ENCODE measurements at regions not wholly inside any gene's neighbourhood (a gene's known extent, or its start where the extent isn't known, plus 50 kb on each side); places are given as distances from the start of the nearest gene placed in this dataset.

DNA sequence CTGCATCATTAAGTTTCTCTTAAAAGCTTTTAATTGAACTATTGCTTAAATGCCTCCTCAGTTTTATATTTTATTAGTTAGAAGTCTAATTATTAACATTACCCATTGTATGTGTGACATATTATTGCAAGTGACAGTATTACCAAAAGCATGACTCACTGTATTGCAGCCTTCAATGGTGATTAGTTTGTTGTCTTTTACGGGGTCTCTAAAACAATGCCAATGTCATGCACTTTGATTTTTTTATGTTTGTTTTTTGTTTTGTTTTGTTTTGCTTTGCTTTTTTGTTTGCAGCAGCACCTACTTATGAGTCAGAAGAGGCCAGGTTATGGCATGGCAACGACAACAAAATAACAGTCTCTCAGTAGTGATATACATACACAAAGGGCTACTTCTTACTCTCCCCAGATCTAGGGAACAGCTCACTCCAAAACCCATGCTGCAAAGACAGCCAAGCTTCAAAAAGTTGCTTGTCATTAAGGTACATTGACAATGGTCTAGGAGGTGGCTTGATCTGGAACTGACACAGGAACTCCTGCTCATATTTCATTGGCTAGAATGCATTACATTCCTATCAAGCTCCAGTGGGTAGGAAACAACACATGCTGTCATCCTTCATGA is 293.7 kb upstream of the POM121L12 start:
- TF ChIP-seq GATA2 (IDR thresholded peaks at IDR 0.05; ENCODE audit: low read depth, low read length) (no peak), GATA3 (IDR thresholded peaks at IDR 0.05; ENCODE audit: low read depth, low read length) (no peak)
